BE2C (cell line): ENCODE measurements at regions not wholly inside any gene's neighbourhood (a gene's known extent, or its start where the extent isn't known, plus 50 kb on each side); places are given as distances from the start of the nearest gene placed in this dataset.

ENCODE experiments used
- DNase-seq: peaks from one replicate; pipeline ENCODE4 v3.0.0-alpha.2; 2020
- H3K27me3 ChIP-seq: fragments of 250-450 bp; sonication (Bioruptor Pico); 2 replicates; pipeline ENCODE4 v1.5.1; 2020; ENCODE audit warnings: mild to moderate bottlenecking
- H3K36me3 ChIP-seq: fragments of 250-450 bp; sonication (Bioruptor Pico); 2 replicates; pipeline ENCODE4 v1.5.1; 2020; ENCODE audit warnings: mild to moderate bottlenecking
- H3K4me1 ChIP-seq: fragments of 250-450 bp; sonication (Bioruptor Pico); 2 replicates; pipeline ENCODE4 v1.5.1; 2020
- H3K4me3 ChIP-seq: 2 replicates; pipeline ENCODE4 v1.5.1; 2011; ENCODE audit warnings: low read depth, low read length
- H3K9me3 ChIP-seq: fragments of 250-450 bp; sonication (Bioruptor Pico); 2 replicates; pipeline ENCODE4 v1.5.1; 2020
- TF ChIP-seq, protein P1 (sequence below): IDR thresholded peaks from 2 replicates; pipeline ENCODE4 v1.5.1; 2012; ENCODE audit warnings: mild to moderate bottlenecking, low read depth, low read length

DNA sequence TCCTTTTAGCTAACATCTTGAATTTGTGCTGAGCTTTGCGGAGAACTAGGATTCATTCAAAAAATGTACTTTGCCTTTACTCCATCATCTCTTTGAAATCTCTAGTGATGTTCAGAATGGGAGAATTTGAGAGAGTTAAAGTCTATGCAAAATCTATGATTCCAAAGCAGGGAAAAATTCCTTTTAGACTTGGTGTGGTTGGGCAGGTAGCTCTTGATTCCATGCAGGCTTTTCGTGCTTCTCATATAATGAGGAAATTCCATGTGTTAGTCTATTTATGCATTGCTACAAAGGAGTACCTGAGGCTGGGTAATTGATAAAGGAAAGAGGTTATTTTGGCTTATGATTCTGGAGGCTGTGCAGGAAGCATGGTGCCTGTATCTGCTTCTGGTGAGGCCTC lies 258.9 kb upstream of the EPHA4 start:
- no peaks in the 10 kb centered on the region for H3K36me3 ChIP-seq
- no peaks in the 10 kb centered on the region for H3K4me1 ChIP-seq
- TF ChIP-seq, protein P1, sequence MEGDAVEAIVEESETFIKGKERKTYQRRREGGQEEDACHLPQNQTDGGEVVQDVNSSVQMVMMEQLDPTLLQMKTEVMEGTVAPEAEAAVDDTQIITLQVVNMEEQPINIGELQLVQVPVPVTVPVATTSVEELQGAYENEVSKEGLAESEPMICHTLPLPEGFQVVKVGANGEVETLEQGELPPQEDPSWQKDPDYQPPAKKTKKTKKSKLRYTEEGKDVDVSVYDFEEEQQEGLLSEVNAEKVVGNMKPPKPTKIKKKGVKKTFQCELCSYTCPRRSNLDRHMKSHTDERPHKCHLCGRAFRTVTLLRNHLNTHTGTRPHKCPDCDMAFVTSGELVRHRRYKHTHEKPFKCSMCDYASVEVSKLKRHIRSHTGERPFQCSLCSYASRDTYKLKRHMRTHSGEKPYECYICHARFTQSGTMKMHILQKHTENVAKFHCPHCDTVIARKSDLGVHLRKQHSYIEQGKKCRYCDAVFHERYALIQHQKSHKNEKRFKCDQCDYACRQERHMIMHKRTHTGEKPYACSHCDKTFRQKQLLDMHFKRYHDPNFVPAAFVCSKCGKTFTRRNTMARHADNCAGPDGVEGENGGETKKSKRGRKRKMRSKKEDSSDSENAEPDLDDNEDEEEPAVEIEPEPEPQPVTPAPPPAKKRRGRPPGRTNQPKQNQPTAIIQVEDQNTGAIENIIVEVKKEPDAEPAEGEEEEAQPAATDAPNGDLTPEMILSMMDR: no peak
- no peak for DNase-seq
- no peaks in the 10 kb centered on the region for H3K9me3 ChIP-seq
- no peaks in the 10 kb centered on the region for H3K27me3 ChIP-seq
- H3K4me3 ChIP-seq: no peak overlapping the region

DNA sequence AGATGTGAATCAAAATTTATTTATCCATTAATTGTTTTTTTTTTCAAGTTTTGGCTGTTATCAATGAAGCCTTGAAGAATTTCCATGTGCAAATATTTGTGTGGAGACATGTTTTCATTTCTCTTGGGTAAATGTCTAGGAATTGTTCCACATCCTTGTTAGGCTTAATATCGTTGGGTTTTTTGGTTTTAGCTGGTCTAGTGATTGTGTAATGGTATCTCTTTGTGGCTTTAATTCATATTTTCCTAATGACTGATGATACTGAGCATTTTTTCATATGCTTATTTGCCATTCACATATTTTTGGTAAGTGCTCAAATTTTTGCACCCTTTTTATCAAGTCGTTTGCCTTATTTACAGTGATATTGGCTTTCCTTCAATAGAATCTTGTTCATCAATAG lies 250.3 kb upstream of the EPHA4 start:
- TF ChIP-seq, protein P1: no peak
- no peak for DNase-seq
- no peak overlapping the region for H3K4me3 ChIP-seq

DNA sequence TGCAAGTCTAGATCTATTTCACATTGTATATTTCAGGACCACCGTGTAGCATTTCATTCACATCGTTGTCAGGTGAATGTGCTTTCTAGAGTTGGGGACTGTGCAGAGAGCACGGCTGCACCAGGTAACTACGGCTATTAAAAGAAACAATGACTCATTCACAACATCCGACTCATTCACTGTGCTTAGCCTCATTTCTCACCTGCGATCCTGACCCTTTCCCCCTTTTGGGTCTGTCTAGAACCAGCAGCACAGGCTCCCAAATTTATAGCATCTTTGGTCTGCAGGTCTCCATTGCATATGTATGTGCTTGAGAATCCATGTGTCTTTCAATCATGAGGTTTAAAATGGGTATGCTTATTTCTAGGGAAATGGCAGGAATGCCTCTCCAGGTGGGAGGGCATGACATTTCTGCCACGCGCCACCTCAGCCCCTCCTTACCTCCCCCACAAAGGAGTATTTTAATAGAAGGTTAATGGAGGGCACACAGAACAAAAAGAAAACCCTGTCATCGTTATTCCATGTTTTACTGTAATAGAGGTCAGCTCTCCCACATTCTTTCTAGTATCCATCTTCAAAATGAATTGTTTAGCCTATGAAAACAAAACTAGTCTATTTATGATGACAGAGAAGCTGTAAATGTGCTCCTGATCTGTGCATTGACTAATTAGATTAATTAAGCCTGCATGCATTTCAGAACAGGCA lies 246.7 kb upstream of the EPHA4 start:
- DNase-seq: no peak
- H3K36me3 ChIP-seq: no peaks in the 10 kb centered on the region
- no peaks in the 10 kb centered on the region for H3K27me3 ChIP-seq
- no peaks in the 10 kb centered on the region for H3K4me1 ChIP-seq
- no peak overlapping the region for H3K4me3 ChIP-seq
- TF ChIP-seq, protein P1: no peak
- H3K9me3 ChIP-seq: no peaks in the 10 kb centered on the region

More for the DNA sequence above, 250.3 kb upstream of the EPHA4 start:
- no peaks in the 10 kb centered on the region for H3K9me3 ChIP-seq
- H3K36me3 ChIP-seq: no peaks in the 10 kb centered on the region
- no peaks in the 10 kb centered on the region for H3K4me1 ChIP-seq
- H3K27me3 ChIP-seq: no peaks in the 10 kb centered on the region

DNA sequence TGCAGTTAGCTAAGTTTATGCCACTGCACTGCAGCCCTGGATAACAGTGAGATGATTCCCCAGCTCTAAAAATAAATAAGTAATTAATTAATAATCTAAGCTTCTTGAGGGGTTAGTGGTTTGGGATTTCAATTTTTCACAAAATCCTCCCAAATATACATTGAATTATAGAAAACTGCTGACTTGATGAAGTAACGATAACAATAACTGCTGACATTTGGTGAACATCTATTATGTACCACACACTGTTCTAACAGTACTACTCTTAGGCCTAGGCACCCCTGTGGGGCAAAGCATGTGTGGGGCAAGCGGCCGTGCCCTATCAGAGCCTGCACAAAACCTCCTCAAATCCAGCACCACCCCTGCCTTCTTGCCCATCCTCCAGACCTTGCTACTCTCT lies 245.8 kb upstream of the EPHA4 start:
- Histone ChIP-seq H3K27me3 (no peaks in the 10 kb centered on the region), H3K4me3 (no peak overlapping the region), H3K9me3 (no peaks in the 10 kb centered on the region), H3K4me1 (no peaks in the 10 kb centered on the region), H3K36me3 (no peaks in the 10 kb centered on the region)
- TF ChIP-seq, protein P1: no peak
- DNase-seq: no peak

DNA sequence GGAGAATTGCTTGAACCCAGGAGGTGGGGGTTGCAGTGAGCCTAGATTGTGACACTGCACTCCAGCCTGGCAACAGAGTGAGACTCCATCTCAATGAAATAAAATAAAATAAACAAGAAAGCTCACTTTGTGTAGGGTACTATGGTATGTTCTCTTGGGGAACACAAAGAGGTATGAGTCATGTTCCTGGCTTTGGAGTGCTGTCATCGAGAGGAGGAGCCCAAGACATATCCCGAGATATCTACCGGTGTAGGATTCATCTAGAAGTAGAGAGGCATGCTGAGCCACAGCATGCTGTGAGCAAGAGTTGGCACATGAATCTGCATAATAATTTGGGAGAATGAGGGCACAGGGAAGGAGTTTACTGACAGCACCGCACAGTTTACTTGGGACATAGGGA lies 244.9 kb upstream of the EPHA4 start:
- TF ChIP-seq, protein P1: no peak
- Histone ChIP-seq H3K36me3 (no peaks in the 10 kb centered on the region), H3K27me3 (no peaks in the 10 kb centered on the region), H3K9me3 (no peaks in the 10 kb centered on the region), H3K4me3 (no peak overlapping the region), H3K4me1 (no peaks in the 10 kb centered on the region)
- no peak for DNase-seq

DNA sequence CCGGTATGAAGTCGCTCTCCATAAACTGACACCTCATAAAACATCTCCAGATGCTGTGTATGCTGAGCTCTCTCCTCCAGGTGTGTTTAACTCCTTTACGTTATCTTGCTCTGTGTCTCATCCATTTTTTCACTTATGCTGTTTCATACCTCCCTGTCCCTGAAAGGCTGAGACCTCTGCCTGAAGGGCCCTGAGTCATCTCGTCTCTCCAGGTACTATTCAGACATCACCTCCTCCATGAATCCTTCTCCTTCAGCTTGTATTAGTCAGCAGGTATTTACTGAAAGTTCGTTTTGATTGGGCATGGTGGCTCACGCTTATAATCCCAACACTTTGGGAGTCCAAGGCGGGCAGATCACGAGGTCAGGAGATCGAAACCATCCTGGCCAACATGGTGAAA lies 244.5 kb upstream of the EPHA4 start:
- H3K27me3 ChIP-seq: no peaks in the 10 kb centered on the region
- no peaks in the 10 kb centered on the region for H3K9me3 ChIP-seq
- no peak for DNase-seq
- H3K36me3 ChIP-seq: no peaks in the 10 kb centered on the region
- TF ChIP-seq, protein P1: no peak
- H3K4me3 ChIP-seq: no peak overlapping the region
- H3K4me1 ChIP-seq: no peaks in the 10 kb centered on the region
